AG04450 (cell line): ENCODE measurements at regions not wholly inside any gene's neighbourhood (a gene's known extent, or its start where the extent isn't known, plus 50 kb on each side); places are given as distances from the start of the nearest gene placed in this dataset.

Experiments used
- CTCF ChIA-PET: fragments of 300-600, 350-600 bp; formaldehyde crosslinking; extraction: SDS; loops from one replicate; lab custom pipeline; 2022; ENCODE audit warnings: antibody characterized with exemption, inconsistent platforms; lab: Charles Lee
- POLR2A ChIA-PET: fragments of 350-600 bp; formaldehyde crosslinking; extraction: SDS; loops from one replicate; lab custom pipeline; 2021; ENCODE audit warnings: antibody characterized with exemption, inconsistent platforms; lab: Yijun Ruan, JAX
- DNase-seq: peaks from one replicate; pipeline ENCODE4 v3.0.0-alpha.2; 2011; ENCODE audit warnings: low read depth, low spot score
- H3K27ac ChIP-seq: one replicate; pipeline ENCODE4 v1.5.1; 2012; ENCODE audit warnings: low read depth, low read length, control low read depth
- H3K27me3 ChIP-seq: one replicate; pipeline ENCODE4 v1.6.0; 2012; ENCODE audit warnings: low read length; ENCODE audit not compliant: control insufficient read depth, insufficient read depth
- H3K4me3 ChIP-seq: 2 replicates; pipeline ENCODE4 v1.5.1; 2011; ENCODE audit warnings: mild to moderate bottlenecking, low read depth, low read length, control low read depth
- H3K9me3 ChIP-seq: 2 replicates; pipeline ENCODE4 v1.5.1; 2012; ENCODE audit warnings: low read length; ENCODE audit not compliant: control insufficient read depth, insufficient read depth
- TF ChIP-seq, protein P1 (sequence below): IDR thresholded peaks from 2 replicates; pipeline ENCODE4 v1.5.1; 2011; ENCODE audit warnings: low read depth, low read length, control low read depth, inconsistent platforms

DNA sequence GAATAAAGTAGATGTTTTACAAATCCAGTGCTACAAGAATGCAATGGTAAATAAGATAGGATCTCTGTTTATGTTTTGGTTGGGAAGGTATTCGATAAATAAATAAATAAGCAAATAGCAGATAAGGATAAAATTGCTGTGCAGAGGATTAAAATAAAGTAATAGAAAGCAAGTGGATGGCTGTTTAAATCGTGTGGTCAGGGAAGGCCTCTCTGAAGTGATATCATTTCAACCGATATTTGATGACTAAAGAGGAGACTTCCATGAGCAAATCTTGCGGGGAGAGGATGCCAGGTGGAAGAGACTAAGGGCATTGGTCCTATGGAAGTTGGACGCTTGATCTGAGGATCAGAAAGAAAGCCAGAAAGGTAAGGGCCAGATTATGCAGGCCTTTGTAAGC lies 92.0 kb upstream of the CCN2 start:
- TF ChIP-seq, protein P1, sequence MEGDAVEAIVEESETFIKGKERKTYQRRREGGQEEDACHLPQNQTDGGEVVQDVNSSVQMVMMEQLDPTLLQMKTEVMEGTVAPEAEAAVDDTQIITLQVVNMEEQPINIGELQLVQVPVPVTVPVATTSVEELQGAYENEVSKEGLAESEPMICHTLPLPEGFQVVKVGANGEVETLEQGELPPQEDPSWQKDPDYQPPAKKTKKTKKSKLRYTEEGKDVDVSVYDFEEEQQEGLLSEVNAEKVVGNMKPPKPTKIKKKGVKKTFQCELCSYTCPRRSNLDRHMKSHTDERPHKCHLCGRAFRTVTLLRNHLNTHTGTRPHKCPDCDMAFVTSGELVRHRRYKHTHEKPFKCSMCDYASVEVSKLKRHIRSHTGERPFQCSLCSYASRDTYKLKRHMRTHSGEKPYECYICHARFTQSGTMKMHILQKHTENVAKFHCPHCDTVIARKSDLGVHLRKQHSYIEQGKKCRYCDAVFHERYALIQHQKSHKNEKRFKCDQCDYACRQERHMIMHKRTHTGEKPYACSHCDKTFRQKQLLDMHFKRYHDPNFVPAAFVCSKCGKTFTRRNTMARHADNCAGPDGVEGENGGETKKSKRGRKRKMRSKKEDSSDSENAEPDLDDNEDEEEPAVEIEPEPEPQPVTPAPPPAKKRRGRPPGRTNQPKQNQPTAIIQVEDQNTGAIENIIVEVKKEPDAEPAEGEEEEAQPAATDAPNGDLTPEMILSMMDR = no peak
- H3K27ac ChIP-seq = no peak overlapping the region
- CTCF ChIA-PET = no interaction called here
- POLR2A ChIA-PET = no interaction called here
- peaks cover 3% of the 10 kb centered on the region; the same call in 1 of the 2 replicates for H3K9me3 ChIP-seq
- no peak overlapping the region for H3K4me3 ChIP-seq
- H3K27me3 ChIP-seq = no peaks in the 10 kb centered on the region
- DNase-seq = no peak

DNA sequence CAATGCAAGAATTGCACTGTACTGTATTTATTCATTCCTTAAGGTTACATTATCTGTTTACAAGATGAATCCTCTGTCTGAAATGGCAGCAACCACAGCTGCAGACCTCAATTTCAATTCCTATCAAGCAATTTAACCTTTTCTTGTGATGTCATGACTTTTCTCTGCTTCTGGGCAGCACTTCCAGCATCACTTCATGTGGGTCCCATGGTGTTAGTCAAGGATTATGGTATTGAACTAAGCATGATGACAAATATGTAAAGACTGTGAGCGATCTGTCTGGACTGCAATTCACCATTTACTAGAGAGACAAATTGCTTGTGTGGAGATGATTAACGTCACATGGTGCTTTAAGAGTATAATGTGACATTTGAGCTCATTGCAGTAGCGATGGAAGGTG lies 90.5 kb upstream of the CCN2 start:
- ChIA-PET POLR2A (interaction anchor here (0.9 kb wide), 1 partner anchor 90 kb away, joined by 3 read pairs; the partner anchor contains the start of gene CCN2), CTCF (no interaction called here)
- peak; percentile 43 for DNase-seq
- Histone ChIP-seq H3K27ac (no peak overlapping the region), H3K9me3 (peaks cover 3% of the 10 kb centered on the region; the same call in 1 of the 2 replicates), H3K27me3 (no peaks in the 10 kb centered on the region), H3K4me3 (no peak overlapping the region)
- TF ChIP-seq, protein P1 = no peak

DNA sequence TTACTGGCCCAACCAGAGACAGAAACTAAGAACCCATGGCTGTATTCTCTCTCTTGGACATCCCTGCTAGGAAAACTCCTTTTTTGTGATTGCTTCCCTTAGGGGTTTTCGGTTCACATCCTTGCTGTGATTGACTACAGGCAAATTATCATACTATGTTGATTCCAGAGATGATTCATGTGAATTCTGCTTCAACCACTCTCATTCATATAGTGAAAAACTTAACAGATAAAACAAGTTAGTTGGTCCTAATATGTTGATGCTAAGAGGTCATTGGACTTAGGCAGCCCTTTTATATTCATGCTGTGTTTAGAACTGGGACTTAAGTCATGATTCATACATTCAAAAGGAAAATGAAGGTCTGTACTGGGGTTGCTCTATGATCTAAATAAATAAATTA lies 76.9 kb upstream of the CCN2 start:
- DNase-seq = no peak
- Histone ChIP-seq H3K4me3 (no peak overlapping the region), H3K27me3 (no peaks in the 10 kb centered on the region), H3K27ac (no peak overlapping the region), H3K9me3 (no peaks in the 10 kb centered on the region)
- ChIA-PET POLR2A (interaction anchor here (1.0 kb wide), 1 partner anchor 77 kb away, joined by 3 read pairs; the partner anchor contains the start of gene CCN2), CTCF (no interaction called here)
- TF ChIP-seq, protein P1 = no peak

GRCh38 chr6:132025468-132025867 lies 74.3 kb upstream of the CCN2 start:
- ChIA-PET POLR2A (no interaction called here), CTCF (interaction anchor here (1.6 kb wide), 1 partner anchor 254 kb away, joined by 3 read pairs; no protein-coding TSS in a partner anchor)
- no peak overlapping the region for H3K4me3 ChIP-seq
- no peaks in the 10 kb centered on the region for H3K9me3 ChIP-seq
- TF ChIP-seq, protein P1 = no peak
- no peak overlapping the region for H3K27ac ChIP-seq
- no peak for DNase-seq
- no peaks in the 10 kb centered on the region for H3K27me3 ChIP-seq

DNA sequence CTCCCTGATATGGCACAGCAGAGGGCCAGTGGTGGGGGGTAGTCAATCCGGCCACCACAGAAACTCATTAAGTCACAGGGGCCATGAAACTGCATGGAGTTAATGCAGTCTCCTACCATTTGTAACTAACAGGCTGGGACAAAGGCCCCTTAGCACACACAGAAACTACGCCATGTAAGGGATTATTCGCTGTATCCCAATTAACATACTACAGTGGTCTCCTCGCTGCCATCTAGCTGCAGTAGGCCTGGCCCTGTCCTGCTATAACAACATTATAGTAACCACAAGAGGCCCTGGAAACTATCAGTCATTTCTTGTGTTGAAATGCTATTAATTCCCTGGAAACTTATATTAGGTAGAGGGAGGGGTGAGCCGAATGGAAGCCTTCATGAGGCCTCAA lies 72.3 kb upstream of the CCN2 start:
- POLR2A ChIA-PET = no interaction called here
- DNase-seq = no peak
- CTCF ChIA-PET = no interaction called here

More for the DNA sequence above, 72.3 kb upstream of the CCN2 start:
- H3K9me3 ChIP-seq = no peaks in the 10 kb centered on the region
- TF ChIP-seq, protein P1 = no peak
- no peak overlapping the region for H3K27ac ChIP-seq
- no peaks in the 10 kb centered on the region for H3K27me3 ChIP-seq
- H3K4me3 ChIP-seq = no peak overlapping the region
